K562 (cell line): ENCODE measurements at regions not wholly inside any gene's neighbourhood (a gene's known extent, or its start where the extent isn't known, plus 50 kb on each side); places are given as distances from the start of the nearest gene placed in this dataset.

Source experiments
- ATAC-seq: fragments of 200-7000 bp; cut with Tn5 transposase; 3 replicates; pipeline ENCODE4 v1.9.1; 2020; ENCODE audit warnings: moderate library complexity
- BruUV-seq: library from RNA; stranded (reverse); fragments of 400-500 nt; replicated peaks from 2 replicates; lab custom pipeline; 2021; lab: Mats Ljungman, UMichigan
- CTCF ChIA-PET: fragments of 300-600 bp; formaldehyde crosslinking; extraction: SDS; loops from one replicate; lab custom pipeline; 2021; ENCODE audit warnings: low intra/inter-chr PET ratio; lab: Yijun Ruan, JAX
- POLR2A ChIA-PET: fragments of 300-600, 350-650 bp; sonication (Branson Sonifier 250); formaldehyde crosslinking; extraction: SDS; loops from one replicate; lab custom pipeline; 2021; ENCODE audit warnings: antibody characterized with exemption, inconsistent platforms; lab: Yijun Ruan, JAX
- DNase-seq, 4 experiments: peaks; one replicate each; pipeline versions ENCODE4 v3.0.0 to v3.0.0-alpha.2; 2011 to 2018; ENCODE audit warnings: low spot score in 3 of 4, mixed read lengths in 3 of 4; ENCODE audit errors: extremely low read depth in 1 of 4
- FAIRE-seq: peaks from 2 replicates; lab custom pipeline; 2011; peaks lifted over from hg19 to GRCh38; lab: Jason Lieb, UNC
- H2AFZ ChIP-seq: 2 replicates; pipeline ENCODE4 v1.6.0; 2011; ENCODE audit warnings: low read depth, low read length, control low read depth, inconsistent platforms
- H3K27ac ChIP-seq: fragments of 200-600 bp; 3 replicates; pipeline ENCODE4 v1.8.0; 2011; ENCODE audit warnings: low read depth, mild to moderate bottlenecking, control low read depth, inconsistent platforms, low read length, moderate library complexity, mixed read lengths; ENCODE audit errors: extremely low read depth
- H3K27me3 ChIP-seq, 2 experiments: fragments of 300-600 bp in 1 of 2; 2 replicates in 1 of 2; 3 replicates in 1 of 2; pipeline versions ENCODE4 v1.6.0 to v1.8.0; 2011; ENCODE audit warnings: inconsistent platforms in 2 of 2, low read length in 2 of 2, mild to moderate bottlenecking in 1 of 2, mixed read lengths in 1 of 2, moderate library complexity in 1 of 2; ENCODE audit not compliant: control insufficient read depth in 2 of 2, insufficient read depth in 2 of 2
- H3K36me3 ChIP-seq: fragments of 300-600 bp; 3 replicates; pipeline ENCODE4 v1.8.0; 2011; ENCODE audit warnings: mild to moderate bottlenecking, low read length, inconsistent platforms; ENCODE audit not compliant: control insufficient read depth, insufficient read depth
- H3K4me1 ChIP-seq, 2 experiments: fragments of 200-600 bp in 1 of 2; replicated peaks in 1 of 2; 2 replicates in 1 of 2; 3 replicates in 1 of 2; pipeline versions ENCODE4 v1.5.1 to v1.8.0; 2011; ENCODE audit warnings: inconsistent platforms in 2 of 2, low read length in 2 of 2, mild to moderate bottlenecking in 1 of 2, mixed read lengths in 1 of 2, moderate library complexity in 1 of 2; ENCODE audit not compliant: control insufficient read depth in 2 of 2, insufficient read depth in 2 of 2
- H3K4me2 ChIP-seq: 2 replicates; pipeline ENCODE4 v1.6.1; 2011; ENCODE audit warnings: low read length, control low read depth, inconsistent platforms, mixed read lengths; ENCODE audit not compliant: insufficient read depth
- H3K4me3 ChIP-seq: fragments of 200-600 bp; sonication (generic), shearing (Covaris generic); 2 replicates; pipeline ENCODE4 v1.5.1; 2016; ENCODE audit warnings: control low read depth, inconsistent platforms
- H3K79me2 ChIP-seq: fragments of 200-600 bp; 3 replicates; pipeline ENCODE4 v1.8.0; 2011; ENCODE audit warnings: low read length, inconsistent platforms; ENCODE audit not compliant: control insufficient read depth, insufficient read depth
- H3K9ac ChIP-seq, 2 experiments: 2 replicates each; pipeline versions ENCODE4 v1.6.0 to v1.6.1; 2011; ENCODE audit warnings: low read depth in 2 of 2, low read length in 2 of 2, control low read depth in 1 of 2, inconsistent platforms in 1 of 2, mild to moderate bottlenecking in 1 of 2, mixed read lengths in 1 of 2; ENCODE audit not compliant: insufficient read depth in 1 of 2
- H3K9me1 ChIP-seq: one replicate; pipeline ENCODE4 v1.6.0; 2011; ENCODE audit warnings: inconsistent platforms, mild to moderate bottlenecking, low read length, moderate library complexity; ENCODE audit not compliant: control insufficient read depth, insufficient read depth
- H3K9me3 ChIP-seq: replicated peaks from 2 replicates; pipeline ENCODE4 v1.5.1; 2011; ENCODE audit warnings: low read depth, low read length, inconsistent platforms; ENCODE audit not compliant: control insufficient read depth, insufficient read depth
- H4K20me1 ChIP-seq: replicated peaks from 2 replicates; pipeline ENCODE4 v1.6.1; 2011; ENCODE audit warnings: low read length, inconsistent platforms, mixed read lengths; ENCODE audit not compliant: control insufficient read depth, insufficient read depth
- BACH1 ChIP-seq: fragments of 200-800 bp; sonication (Bioruptor generic); IDR thresholded peaks from 2 replicates; pipeline ENCODE4 v1.6.1; 2016; ENCODE audit warnings: missing genetic modification characterization, missing compliant biosample characterization
- BHLHE40 ChIP-seq: IDR thresholded peaks from 2 replicates; pipeline ENCODE4 v1.6.1; 2011; ENCODE audit warnings: low read length, improper control_type of control experiment
- KLF1 ChIP-seq: fragments of 450-650 bp; IDR thresholded peaks from 2 replicates; pipeline ENCODE4 v1.6.1; 2016; ENCODE audit warnings: missing genetic modification characterization, missing compliant biosample characterization
- MCM2 ChIP-seq: fragments of 450-650 bp; IDR thresholded peaks from 2 replicates; pipeline ENCODE4 v1.6.1; 2017; ENCODE audit warnings: low read depth, mild to moderate bottlenecking
- RFX1 ChIP-seq: fragments of 450-650 bp; IDR thresholded peaks from 2 replicates; pipeline ENCODE4 v1.6.1; 2016; ENCODE audit warnings: mild to moderate bottlenecking, moderate library complexity
- TCF7L2 ChIP-seq: fragments of 150-350 bp; IDR thresholded peaks from 2 replicates; pipeline ENCODE4 v1.6.1; 2016; ENCODE audit warnings: low read depth, mild to moderate bottlenecking, low read length, moderate library complexity
- ZNF253 ChIP-seq: fragments of 250-450 bp; sonication (Bioruptor Pico); conservative IDR thresholded peaks from 2 replicates; pipeline ENCODE4 v1.6.1; 2021; ENCODE audit warnings: mild to moderate bottlenecking
- ZNF324 ChIP-seq: fragments of 250-450 bp; sonication (Bioruptor Pico); IDR thresholded peaks from 2 replicates; pipeline ENCODE4 v1.4.0; 2020; ENCODE audit warnings: mild to moderate bottlenecking
- ZNF75A ChIP-seq: fragments of 450-650 bp; formaldehyde crosslinking; IDR thresholded peaks from 2 replicates; pipeline ENCODE4 v1.4.0; 2020; ENCODE audit warnings: mild to moderate bottlenecking
- WGBS: fragments of 100-300 bp; shearing (Covaris generic); methylation state at CpG from one replicate; pipeline ENCODE4 v1.1.6; 2016; ENCODE audit warnings: low coverage, mixed read lengths; ENCODE audit not compliant: insufficient coverage; ENCODE audit errors: missing lambda C conversion rate; 5-methylcytosine and 5-hydroxymethylcytosine counted together
- in situ Hi-C: fragments of 300-500 bp; cut with MboI; formaldehyde crosslinking; loops from 4 replicates; pipeline ENCODE4 v1.15.0; 2018; ENCODE audit warnings: inconsistent platforms, mixed read lengths
- intact Hi-C: fragments of 100-400 bp; cut with micrococcal nuclease; formaldehyde crosslinking; loops from 2 replicates; pipeline ENCODE4 v1.14.2; 2022
- TF ChIP-seq, protein P1 (sequence below): sonication (generic); formaldehyde crosslinking; IDR thresholded peaks from 2 replicates; pipeline ENCODE4 v1.9.0; 2022; ENCODE audit warnings: mild to moderate bottlenecking, missing genetic modification reagents

DNA sequence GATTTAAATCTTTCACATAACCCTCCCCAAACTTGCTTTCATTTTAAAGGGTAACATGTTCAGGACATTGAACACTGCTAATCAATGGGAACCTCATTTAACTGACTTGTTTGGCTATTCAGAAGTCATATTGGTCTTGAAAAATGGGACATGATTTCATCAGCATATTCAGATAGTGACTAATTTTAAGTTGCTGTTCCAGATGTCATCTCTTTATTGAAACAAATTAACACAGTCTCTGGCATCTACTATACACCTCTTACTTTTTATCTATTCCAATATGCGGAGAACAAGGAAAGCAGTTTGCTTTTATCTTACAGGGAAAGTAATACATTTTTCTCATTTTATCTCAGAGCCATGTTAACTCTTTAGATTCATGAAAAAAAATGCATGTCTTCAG lies 310.1 kb downstream of the S1PR1 start:
- WGBS, result 0% methylated on average over 1 of the region's 1 CpG
- no peaks in the 10 kb centered on the region for H3K79me2 ChIP-seq
- H3K4me1 ChIP-seq, result no peaks in the 10 kb centered on the region
- H2AFZ ChIP-seq, result no peak overlapping the region
- no peaks in the 10 kb centered on the region for H4K20me1 ChIP-seq
- intact Hi-C loops (no loop called here), in situ Hi-C loops (no loop called here)
- TF ChIP-seq MCM2, result no peak
- TF ChIP-seq RFX1, result no peak
- TF ChIP-seq, protein P1, sequence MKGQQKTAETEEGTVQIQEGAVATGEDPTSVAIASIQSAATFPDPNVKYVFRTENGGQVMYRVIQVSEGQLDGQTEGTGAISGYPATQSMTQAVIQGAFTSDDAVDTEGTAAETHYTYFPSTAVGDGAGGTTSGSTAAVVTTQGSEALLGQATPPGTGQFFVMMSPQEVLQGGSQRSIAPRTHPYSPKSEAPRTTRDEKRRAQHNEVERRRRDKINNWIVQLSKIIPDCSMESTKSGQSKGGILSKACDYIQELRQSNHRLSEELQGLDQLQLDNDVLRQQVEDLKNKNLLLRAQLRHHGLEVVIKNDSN (CRISPR knock-in tag), result no peak
- no peak for TF ChIP-seq BHLHE40
- no peak for TF ChIP-seq ZNF253 (CRISPR knock-in tag)
- no peak for TF ChIP-seq ZNF75A (CRISPR knock-in tag)
- TF ChIP-seq ZNF324 (CRISPR knock-in tag), result no peak
- no peak for TF ChIP-seq TCF7L2
- no peak for TF ChIP-seq BACH1 (tag)
- TF ChIP-seq KLF1 (tag), result no peak
- TF ChIP-seq, all 486 proteins: peak for 0
- DNase-seq (no peak), ATAC-seq (no peak), FAIRE-seq (no peak)
- Histone ChIP-seq H3K4me2 (no peak overlapping the region), H3K36me3 (no peaks in the 10 kb centered on the region), H3K9me3 (no peaks in the 10 kb centered on the region; the same call in 1 of the 2 replicates), H3K27ac (no peak overlapping the region), H3K4me3 (no peak overlapping the region), H3K9me1 (no peaks in the 10 kb centered on the region), H3K27me3 (no peaks in the 10 kb centered on the region), H3K9ac (no peak overlapping the region)
- ChIA-PET POLR2A (no interaction called here), CTCF (no interaction called here)
- no TSS peak for BruUV-seq
